A673 (cell line): ENCODE measurements at regions not wholly inside any gene's neighbourhood (a gene's known extent, or its start where the extent isn't known, plus 50 kb on each side); places are given as distances from the start of the nearest gene placed in this dataset.

Source experiments
- CTCF ChIP-seq: fragments of 300-800, 200-600 bp; sonication (generic); conservative IDR thresholded peaks from 2 replicates; pipeline ENCODE4 v1.5.1; 2017; ENCODE audit warnings: low read depth, mild to moderate bottlenecking, antibody characterized with exemption, low read length, moderate library complexity, mixed read lengths
- EZH2 ChIP-seq: fragments of 200-600 bp; sonication (generic); IDR thresholded peaks from 2 replicates; pipeline ENCODE4 v1.6.1; 2017; ENCODE audit warnings: borderline replicate concordance, low read depth, mild to moderate bottlenecking, mixed read lengths, antibody characterized with exemption, low read length; ENCODE audit not compliant: poor library complexity, severe bottlenecking

GRCh38 chr15:96792216-96792615, 461.7 kb downstream of the NR2F2 start:
- TF ChIP-seq CTCF (no peak), EZH2 (no peak)
